GM18951 (cell line): ENCODE measurements at regions not wholly inside any gene's neighbourhood (a gene's known extent, or its start where the extent isn't known, plus 50 kb on each side); places are given as distances from the start of the nearest gene placed in this dataset.

Experiments
- POLR2A ChIP-seq: IDR thresholded peaks from 4 replicates; pipeline ENCODE4 v1.6.1; 2011; ENCODE audit warnings: mild to moderate bottlenecking; ENCODE audit not compliant: insufficient read length, insufficient read depth; ENCODE audit errors: extremely low read depth
- in situ Hi-C: fragments of 300-500 bp; cut with MboI; formaldehyde crosslinking; loops from one replicate; pipeline ENCODE4 v1.12.0; 2022; ENCODE audit warnings: low sequenced_read_pairs, mixed read lengths, inconsistent platforms; ENCODE audit not compliant: unreplicated experiment

DNA sequence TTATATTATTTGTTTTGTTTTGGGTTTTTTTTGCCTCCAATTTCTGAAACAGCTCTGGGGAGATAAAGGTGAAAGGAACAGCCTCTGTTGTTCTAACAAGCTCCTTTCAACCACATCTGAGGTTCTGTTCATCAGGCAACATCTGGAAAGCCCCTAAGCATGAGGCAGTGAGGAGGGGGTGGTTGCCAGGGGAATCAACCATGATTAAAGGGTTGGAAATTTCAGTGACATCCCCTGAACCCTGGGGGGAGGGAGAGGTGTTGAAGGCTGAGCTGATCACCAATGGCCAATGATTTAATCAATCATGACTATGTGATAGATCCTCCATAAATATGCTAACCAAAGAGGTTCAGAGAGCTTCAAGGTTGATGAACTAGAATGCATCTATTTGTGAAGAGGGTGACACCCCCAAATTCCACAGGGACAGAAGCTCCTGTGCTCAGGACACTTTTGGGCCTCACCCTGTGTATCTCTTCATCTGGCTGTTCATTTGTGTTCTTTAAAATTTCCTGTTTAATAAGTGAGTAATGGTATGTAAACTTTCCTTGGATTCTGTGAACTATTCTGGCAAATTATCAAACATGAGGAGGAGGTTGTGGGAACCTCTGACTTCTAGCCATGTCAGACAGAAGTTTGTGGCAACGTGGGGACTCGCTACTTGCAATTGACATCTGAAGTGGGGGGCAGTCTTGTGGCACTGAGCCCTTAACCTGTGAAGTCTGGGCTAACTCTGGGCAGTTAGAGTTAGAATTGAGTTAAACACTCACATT is 221.3 kb downstream of the NHLRC3 start:
- in situ Hi-C loops = no loop called here
- no peak for TF ChIP-seq POLR2A

DNA sequence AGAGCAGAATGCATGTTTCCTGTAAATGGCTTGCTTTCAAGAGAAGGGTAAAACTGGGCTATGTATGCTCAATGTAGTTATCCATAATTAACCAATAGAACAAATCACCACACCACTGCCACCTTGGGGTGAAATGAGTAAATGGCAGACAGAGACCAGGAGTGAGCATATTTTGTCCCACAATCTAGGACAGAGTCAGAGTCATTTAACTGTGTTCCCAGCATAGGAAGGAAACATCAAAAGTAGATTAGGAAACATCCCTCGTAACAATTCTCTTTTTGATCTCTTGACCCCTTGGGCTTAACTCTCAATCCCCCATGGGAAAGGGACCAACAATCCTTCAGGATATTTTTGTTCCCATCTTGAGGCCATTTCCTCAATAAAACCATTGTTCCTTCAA is 224.8 kb downstream of the NHLRC3 start:
- TF ChIP-seq POLR2A = no peak
- in situ Hi-C loops = no loop called here

DNA sequence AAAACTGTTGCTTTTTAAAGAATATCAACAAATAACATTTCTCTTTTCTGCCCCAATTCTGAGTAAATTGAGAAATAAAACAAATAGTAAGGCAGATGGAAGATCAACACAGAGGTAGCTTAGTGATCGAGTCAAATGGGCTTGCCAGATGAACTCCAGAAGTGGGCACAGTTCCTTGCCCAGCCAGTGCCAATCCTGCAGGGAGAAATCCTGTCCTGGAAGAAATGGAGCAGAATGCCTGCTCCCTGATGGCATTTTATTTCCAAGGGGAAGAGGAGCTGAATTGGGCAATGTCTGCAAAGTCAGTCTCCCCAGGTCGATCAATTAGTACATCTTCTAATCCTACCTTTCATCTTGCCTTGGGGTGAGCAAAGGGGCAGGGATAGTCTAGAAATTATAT is 225.3 kb downstream of the NHLRC3 start:
- in situ Hi-C loops = no loop called here
- TF ChIP-seq POLR2A = no peak

DNA sequence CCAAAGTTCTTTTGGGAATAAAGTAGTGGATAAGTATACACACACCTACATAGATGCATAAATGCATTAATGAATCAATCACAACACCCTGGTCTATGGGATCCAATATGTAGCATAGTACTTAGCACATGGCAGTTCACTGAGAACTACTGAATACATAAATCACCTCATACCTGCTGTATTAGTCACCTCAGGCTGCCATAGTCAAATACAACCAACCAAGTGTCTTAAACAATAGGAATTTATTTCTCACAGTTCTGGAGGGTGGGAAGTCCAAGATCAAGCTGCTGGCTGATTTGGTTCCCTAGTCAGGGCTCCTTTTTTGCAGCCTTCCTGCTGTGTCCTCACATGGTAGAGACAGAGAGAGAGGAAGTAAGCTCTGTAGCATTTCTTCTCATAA is 228.2 kb downstream of the NHLRC3 start:
- in situ Hi-C loops = no loop called here
- TF ChIP-seq POLR2A = no peak

DNA sequence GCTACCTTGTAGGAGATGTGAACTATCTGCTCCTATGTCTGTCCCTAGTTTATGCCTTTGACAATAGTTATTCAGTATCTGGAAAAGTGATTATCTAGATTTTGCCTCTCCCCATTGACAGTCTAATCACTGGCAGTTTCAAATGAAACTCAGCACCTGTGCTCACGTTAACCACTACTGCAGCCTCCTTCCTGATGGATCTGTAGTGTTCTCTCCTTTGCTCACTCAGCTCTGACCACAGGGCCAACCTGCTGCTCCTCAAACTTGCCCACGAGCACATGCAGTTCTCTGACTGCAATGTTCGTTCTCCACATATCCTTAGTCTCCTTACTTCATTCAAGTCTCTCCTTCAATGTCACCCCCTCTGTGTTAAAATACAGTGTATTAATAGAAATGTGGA is 230.1 kb downstream of the NHLRC3 start:
- no peak for TF ChIP-seq POLR2A
- in situ Hi-C loops = no loop called here

DNA sequence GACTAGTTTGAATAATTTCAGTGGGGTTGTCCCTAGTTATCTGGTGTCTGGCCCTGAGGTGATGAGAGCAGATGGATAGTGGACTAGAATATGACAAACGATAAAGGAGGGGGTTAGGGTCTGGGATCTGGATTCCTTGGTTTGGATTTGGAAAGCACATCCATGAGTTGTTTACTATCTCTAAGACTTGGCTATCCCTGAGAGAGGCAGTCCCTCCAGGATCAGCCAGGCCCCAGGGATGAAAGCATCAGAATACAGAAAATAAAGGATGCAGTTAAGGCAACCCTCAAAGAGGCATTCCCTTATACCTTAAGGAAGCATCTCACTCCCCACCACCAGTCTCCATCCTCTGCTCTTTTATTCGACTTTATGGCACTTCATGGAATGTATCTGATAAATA is 230.7 kb downstream of the NHLRC3 start:
- in situ Hi-C loops = no loop called here
- TF ChIP-seq POLR2A = no peak

DNA sequence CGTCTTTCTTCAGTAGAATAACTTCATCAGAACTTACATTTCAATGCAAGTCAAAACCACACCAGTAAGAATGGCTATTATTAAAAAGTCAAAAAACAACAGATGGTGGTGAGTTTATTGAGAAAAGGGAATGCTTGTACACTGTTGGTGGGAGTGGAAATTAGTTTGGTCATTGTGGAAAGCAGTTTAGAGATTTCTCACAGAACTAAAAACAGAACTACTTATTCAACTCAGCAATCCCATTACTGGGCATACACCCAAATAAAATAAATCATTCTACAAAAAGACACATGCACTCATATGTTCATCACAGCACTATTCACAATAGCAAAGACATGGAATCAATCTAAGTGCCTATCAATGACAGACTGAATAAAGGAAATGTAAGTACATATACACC is 231.2 kb downstream of the NHLRC3 start:
- no peak for TF ChIP-seq POLR2A

DNA sequence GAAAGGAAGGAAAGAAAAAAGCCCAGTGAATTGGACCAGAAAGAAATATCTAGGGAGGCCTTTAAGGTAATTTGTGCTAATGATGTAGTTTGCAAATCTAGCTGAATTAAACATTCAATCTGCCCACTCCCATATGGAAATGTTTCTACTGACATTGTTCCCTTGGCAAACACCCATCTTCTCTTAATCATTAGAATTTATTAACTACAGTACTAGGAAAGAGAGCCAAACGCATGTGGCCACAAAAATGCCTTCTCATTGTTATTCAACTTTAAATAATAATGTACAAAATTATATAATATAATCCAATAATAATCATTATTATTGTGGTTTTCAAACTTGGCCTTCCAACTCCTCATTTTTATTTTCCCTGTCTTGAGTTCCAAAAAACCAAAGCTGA is 234.7 kb downstream of the NHLRC3 start:
- TF ChIP-seq POLR2A = no peak
- in situ Hi-C loops = loop anchor here (10.0 kb wide), 1 partner anchor 342 kb away; no protein-coding TSS in a partner anchor

More for the DNA sequence above, 231.2 kb downstream of the NHLRC3 start:
- in situ Hi-C loops = no loop called here

DNA sequence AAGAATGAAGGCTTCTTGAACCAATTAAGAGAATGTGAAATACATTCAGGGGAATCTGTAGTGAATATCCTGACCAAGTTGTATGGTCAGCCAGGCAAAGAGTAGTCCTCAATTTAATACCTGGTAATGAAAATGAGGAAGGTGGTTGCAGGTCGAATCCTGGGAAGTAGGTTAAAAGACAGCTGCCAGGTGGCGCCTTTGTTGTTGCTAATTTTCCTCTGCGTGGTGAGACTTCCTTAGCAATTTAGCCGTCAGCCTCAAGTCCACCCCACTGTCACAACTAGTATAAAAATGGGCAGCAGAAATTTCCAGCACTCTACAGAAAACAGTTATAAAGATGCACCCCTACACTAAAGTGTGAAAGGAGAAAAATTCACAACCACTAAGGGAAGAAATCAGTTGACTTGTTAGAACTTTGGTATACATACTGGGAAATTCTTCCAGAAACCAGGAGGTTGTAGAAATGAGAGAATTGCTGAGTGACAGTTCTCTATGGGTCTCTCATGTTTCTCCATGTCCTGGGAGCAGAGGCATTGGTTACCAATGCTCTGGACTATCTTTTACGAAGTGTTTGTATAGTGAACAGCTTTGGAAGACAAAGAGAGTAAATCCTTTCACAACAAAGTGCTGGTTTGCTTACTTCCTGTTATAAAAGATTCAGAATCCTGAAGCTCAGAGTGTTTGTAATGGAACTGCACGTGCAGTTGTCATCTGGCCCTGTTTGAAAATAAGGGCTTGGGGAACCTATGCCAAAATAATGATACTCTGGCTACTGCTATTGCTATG is 235.9 kb downstream of the NHLRC3 start:
- in situ Hi-C loops = loop anchor here (10.0 kb wide), 1 partner anchor 341 kb away; no protein-coding TSS in a partner anchor
- TF ChIP-seq POLR2A = no peak

DNA sequence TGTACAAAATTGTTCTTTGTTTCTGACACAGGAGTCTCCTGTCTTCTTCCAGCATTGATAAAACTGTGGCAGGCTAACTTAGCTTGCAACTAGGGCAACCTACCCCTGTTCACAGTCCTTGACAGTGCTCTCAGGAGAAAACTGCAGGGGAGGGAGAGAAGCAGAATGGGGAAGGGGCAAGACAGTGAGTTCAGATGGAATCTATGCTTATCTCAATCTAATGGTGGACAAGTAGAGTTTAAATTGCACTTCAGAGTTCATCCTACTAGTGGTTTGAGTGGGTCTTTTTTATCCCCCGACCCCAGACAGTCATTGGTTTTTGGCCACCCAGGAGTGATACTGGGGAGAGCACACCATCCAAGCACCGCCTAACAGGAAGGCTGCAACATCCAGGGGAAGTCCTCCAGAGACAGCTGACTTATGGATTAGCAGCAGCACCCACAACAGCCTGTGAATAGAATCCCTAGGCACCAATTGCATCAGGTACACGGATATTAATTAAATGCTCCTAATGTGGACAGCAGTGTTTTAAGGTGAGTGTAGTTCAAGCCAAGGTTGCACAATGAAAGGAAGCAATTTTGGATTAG is 236.6 kb downstream of the NHLRC3 start:
- TF ChIP-seq POLR2A = no peak
- in situ Hi-C loops = loop anchor here (10.0 kb wide), 1 partner anchor 340 kb away; no protein-coding TSS in a partner anchor

DNA sequence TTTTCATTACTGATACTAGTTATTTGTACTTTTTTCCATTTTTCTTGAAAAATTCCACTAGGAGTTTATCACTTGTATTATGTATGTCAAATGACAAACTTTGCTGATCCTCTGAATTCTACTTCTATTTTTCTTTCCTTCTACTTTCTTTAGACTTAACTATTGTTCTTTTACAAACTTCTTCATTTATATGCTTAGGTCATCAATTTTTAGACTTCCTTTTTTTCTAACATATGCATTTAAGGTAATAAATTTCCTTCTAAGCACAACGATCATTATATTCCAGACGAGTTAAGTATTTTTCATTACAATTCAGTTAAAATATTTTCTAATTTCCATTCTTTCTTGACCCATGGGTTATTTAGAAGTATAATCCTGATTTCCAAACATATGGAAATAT is 240.8 kb downstream of the NHLRC3 start:
- in situ Hi-C loops = loop anchor here (10.0 kb wide), 1 partner anchor 336 kb away; no protein-coding TSS in a partner anchor
- TF ChIP-seq POLR2A = no peak

DNA sequence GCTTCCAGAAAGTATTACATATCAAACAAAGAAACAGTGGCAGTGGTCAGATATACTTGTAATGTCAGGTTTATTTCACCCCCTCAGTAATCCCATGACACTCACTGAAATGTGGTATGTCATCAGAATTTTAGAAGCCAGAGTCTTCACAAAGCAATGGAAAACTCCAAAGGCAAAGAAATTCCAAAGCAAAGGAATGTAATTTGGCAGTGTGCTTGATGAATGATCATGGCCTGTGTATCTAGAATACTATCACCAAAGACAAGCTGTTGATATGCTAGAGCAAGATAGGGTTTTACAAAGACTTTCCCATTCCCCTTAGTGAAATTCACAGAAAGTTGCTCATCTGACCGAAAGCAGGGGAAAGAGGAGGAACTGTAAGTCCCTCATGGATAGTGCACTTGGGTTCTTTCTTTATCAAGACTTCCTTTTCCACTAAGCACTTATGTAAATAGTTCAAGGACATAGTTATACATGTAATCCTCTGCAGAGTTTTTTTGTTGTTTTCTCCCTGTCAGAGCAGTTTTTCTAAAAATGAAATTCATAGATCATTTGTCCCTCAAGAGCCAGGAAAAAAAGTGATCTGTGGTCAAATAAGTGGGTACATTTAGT is 243.4 kb downstream of the NHLRC3 start:
- TF ChIP-seq POLR2A = no peak
- in situ Hi-C loops = no loop called here

DNA sequence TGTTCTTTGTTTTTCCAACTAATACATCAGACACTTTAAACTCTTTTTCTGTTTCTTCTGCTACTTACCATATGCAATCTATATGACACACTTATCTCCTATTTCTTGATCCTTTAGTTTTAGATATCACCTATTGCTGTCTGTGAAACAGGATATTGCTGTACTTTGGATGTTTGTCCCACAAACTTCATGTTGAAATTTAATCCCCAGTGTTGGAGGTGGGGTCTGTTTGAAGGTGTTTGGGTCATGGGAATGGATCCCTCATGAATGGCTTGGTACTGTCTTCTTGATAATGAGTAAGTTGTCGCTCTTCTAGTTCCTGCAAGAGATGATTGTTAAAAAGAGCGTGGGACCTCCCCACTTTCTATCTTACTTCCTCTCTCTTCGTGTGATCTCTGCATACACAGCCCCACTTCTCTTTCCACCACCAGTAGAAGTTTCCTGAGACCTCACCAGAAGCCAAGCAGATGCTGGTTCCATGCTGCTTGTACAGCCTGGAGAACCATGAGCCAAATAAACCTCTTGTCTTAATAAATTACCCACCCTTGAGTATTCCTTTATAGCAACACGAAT is 244.2 kb downstream of the NHLRC3 start:
- in situ Hi-C loops = no loop called here
- no peak for TF ChIP-seq POLR2A
